Thyroid gland (tissue), 4 donors: ENCODE measurements at regions not wholly inside any gene's neighbourhood (a gene's known extent, or its start where the extent isn't known, plus 50 kb on each side); places are given as distances from the start of the nearest gene placed in this dataset.

ENCODE experiments used
- POLR2A ChIP-seq, 2 donors: fragments of 450-650 bp; IDR thresholded peaks; one replicate each; pipeline ENCODE4 v1.6.1; 2017; ENCODE audit warnings: antibody characterized with exemption in 2 of 2, mild to moderate bottlenecking in 2 of 2, moderate library complexity in 1 of 2
- TF ChIP-seq, protein P1 (sequence below), 6 experiments: fragments of 200-600 bp in 3 of 6; fragments of 450-650 bp in 3 of 6; sonication (generic) in 3 of 6; IDR thresholded peaks; one replicate each; pipeline ENCODE4 v1.5.1; 2016 to 2019; ENCODE audit warnings: antibody characterized with exemption in 6 of 6, mild to moderate bottlenecking in 2 of 6, inconsistent platforms in 1 of 6, moderate library complexity in 1 of 6

DNA sequence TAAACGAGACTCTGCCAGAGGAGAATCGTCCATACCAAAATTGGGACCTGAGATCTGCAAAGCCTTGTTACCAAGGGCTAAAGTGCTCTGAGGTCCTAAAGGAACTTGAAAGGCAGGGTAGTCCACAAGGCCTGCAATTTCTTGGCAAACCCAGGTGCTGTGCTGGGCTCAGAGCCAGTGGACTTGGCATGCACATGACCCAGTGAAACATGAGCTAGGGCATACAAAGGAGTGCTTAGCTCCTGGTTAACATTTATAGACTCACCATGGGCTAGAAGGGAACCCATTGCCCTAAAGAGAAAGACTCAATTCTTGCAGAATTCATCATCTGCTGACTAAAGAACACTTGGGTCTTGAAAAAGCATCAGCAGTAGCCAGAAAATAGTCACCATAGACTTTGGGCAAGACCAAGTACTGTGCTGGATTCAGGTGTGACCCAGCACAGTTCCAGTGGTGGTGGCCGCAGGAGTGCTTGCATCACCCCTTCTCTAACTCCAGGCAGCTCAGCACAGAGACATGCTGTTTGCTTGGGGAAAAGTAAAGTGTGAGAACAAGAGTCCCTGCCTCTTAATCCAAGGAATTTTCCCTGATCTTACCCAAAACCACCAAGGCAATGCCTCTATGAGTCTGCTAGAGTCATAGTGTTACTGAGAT, 1069.4 kb upstream of the ADGRL2 start:
- TF ChIP-seq, protein P1, sequence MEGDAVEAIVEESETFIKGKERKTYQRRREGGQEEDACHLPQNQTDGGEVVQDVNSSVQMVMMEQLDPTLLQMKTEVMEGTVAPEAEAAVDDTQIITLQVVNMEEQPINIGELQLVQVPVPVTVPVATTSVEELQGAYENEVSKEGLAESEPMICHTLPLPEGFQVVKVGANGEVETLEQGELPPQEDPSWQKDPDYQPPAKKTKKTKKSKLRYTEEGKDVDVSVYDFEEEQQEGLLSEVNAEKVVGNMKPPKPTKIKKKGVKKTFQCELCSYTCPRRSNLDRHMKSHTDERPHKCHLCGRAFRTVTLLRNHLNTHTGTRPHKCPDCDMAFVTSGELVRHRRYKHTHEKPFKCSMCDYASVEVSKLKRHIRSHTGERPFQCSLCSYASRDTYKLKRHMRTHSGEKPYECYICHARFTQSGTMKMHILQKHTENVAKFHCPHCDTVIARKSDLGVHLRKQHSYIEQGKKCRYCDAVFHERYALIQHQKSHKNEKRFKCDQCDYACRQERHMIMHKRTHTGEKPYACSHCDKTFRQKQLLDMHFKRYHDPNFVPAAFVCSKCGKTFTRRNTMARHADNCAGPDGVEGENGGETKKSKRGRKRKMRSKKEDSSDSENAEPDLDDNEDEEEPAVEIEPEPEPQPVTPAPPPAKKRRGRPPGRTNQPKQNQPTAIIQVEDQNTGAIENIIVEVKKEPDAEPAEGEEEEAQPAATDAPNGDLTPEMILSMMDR (IDR thresholded peaks at IDR 0.05) = no peak
- TF ChIP-seq POLR2A (IDR thresholded peaks at IDR 0.05) = no peak
